ENCODE measurements at regions not wholly inside any gene's neighbourhood (a gene's known extent, or its start where the extent isn't known, plus 50 kb on each side); places are given as distances from the start of the nearest gene placed in this dataset.

DNA sequence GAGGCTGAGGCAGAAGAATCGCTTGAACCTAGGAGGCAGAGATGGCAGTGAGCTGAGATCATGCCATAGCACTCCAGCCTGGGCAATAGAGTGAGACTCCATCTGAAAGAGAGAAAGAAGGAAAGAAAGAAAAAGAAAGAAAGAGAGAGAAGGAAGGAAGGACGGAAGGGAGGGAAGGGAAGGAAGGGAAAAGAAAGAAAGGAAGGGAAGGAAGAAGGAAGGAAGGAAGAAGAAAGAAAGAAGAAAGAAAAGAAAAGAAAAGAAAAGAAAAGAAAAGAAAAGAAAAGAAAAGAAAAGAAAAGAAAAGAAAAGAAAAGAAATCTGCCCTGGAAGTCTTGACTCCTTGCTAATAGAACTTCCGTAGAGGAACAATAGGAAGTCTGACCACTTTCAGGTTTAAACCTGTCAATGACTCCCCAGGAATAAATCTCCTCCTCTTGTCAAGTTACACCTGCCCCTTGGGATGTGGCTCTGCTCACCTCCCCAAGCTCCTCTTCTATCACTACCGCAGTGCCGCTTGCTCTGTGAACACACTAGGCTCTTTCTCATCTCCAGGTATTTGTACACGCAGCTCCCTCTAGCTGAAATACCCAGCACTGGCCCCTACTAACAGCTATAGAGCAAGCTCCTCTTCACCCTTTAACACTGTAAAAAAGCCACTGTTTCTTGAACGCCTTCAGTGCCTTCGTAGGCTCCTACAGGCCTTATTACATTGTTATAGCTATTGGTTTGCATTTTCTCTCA lies 773.1 kb upstream of the TBX3 start:
- Histone ChIP-seq H3K4me1 (ENCODE audit: control insufficient read depth in 1 of 2, insufficient read depth in 2 of 2, low read depth in 1 of 2, low read length in 1 of 2) (peaks cover 5 to 31% of the 10 kb centered on the region in 2 experiments; a peak in 2 of 4 replicates), H3K9me3 (peaks cover 13% of the 10 kb centered on the region), H3K27me3 (ENCODE audit: insufficient read depth) (no peaks in the 10 kb centered on the region), H3F3A (replicated peaks; ENCODE audit: insufficient read depth) (peaks cover 9% of the 10 kb centered on the region), H3K36me3 (replicated peaks in 1 of 2; ENCODE audit: control insufficient read depth in 1 of 2, insufficient read depth in 2 of 2, low read length in 1 of 2) (no peaks in the 10 kb centered on the region), H3K9me2 (no peaks in the 10 kb centered on the region), H4K20me1 (ENCODE audit: insufficient read depth) (no peaks in the 10 kb centered on the region), H2AFZ (ENCODE audit: low read depth) (no peak overlapping the region), H3K9ac (no peak overlapping the region), H3K4me3 (ENCODE audit: low read depth in 2 of 2, low read length in 1 of 2) (no peak overlapping the region), H3K27ac (ENCODE audit: low read depth in 2 of 2, low read length in 1 of 2) (no peak overlapping the region; a peak in 1 of 4 replicates), H3K79me2 (ENCODE audit: insufficient read depth) (no peaks in the 10 kb centered on the region), H3K4me2 (no peak overlapping the region)
- ChIA-PET POLR2A (no interaction called here), CTCF (interaction anchor here (1.0 to 1.4 kb wide), 5 partner anchors 99 to 788 kb away, joined by 3 to 4 read pairs (median 3); partner anchors contain the start of gene TBX3)
- WGBS (ENCODE audit: low lambda C conversion rate) = 90% methylated on average over 8 of the region's 8 CpGs
- DNase-seq = no peak
- TF ChIP-seq RCOR1 (IDR thresholded peaks at IDR 0.05; ENCODE audit: low read length) (no peak), RFX5 (IDR thresholded peaks at IDR 0.05; ENCODE audit: low read length) (no peak), SMC3 (IDR thresholded peaks at IDR 0.05; ENCODE audit: low read depth, low read length) (no peak), GABPA (IDR thresholded peaks at IDR 0.05; ENCODE audit: low read depth) (no peak), EZH2phosphoT487 (IDR thresholded peaks at IDR 0.05; ENCODE audit: borderline replicate concordance, low read depth) (no peak), CHD2 (IDR thresholded peaks at IDR 0.05; ENCODE audit: low read length, partially characterized antibody) (no peak), NRF1 (IDR thresholded peaks at IDR 0.05; ENCODE audit: low read depth, low read length) (no peak), FOXJ3 (CRISPR knock-in tag; IDR thresholded peaks at IDR 0.05) (no peak)

DNA sequence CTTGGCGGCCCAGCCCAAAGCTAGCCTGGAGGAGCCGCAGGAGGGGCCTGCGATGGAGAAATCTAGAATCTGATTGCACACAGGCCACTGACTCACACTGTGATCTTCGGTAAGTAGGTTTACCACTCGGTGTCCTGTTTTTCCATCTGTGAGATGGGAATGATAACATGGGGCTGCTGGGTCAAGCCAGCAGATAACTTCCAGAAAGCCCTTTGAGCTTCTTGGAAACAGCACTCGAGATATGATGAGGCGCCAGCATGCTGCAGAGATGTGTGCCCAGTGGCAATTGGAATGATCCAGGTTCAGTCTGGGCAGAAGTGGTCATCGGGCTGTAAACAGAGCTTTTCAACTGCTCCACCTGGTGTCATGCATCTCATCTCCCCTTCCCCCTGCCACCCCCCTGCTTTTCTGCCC lies 771.3 kb upstream of the TBX3 start:
- Histone ChIP-seq H3K36me3 (replicated peaks in 1 of 2; ENCODE audit: control insufficient read depth in 1 of 2, insufficient read depth in 2 of 2, low read length in 1 of 2) (no peaks in the 10 kb centered on the region), H3K9me2 (no peaks in the 10 kb centered on the region), H3K4me3 (ENCODE audit: low read depth in 2 of 2, low read length in 1 of 2) (no peak overlapping the region), H3K9me3 (no peaks in the 10 kb centered on the region), H3K27me3 (ENCODE audit: insufficient read depth) (no peaks in the 10 kb centered on the region), H3K4me1 (ENCODE audit: control insufficient read depth in 1 of 2, insufficient read depth in 2 of 2, low read depth in 1 of 2, low read length in 1 of 2) (peaks cover 5 to 44% of the 10 kb centered on the region in 2 experiments; a peak in 2 of 4 replicates), H3K4me2 (0 out of 2 replicates have a peak overlapping the region, but pooled peaks have one; percentile 7), H3F3A (replicated peaks; ENCODE audit: insufficient read depth) (peaks cover 6% of the 10 kb centered on the region), H4K20me1 (ENCODE audit: insufficient read depth) (no peaks in the 10 kb centered on the region), H3K9ac (no peak overlapping the region), H3K27ac (ENCODE audit: low read depth in 2 of 2, low read length in 1 of 2) (peak overlapping the region in 1 of 2 experiments; percentile 96; a peak in 1 of 4 replicates), H2AFZ (ENCODE audit: low read depth) (peak overlapping the region; percentile 23; the same call in 1 of the 2 replicates), H3K79me2 (ENCODE audit: insufficient read depth) (no peaks in the 10 kb centered on the region)
- peak; percentile 78 for DNase-seq
- ChIA-PET CTCF (interaction anchor here (0.6 to 2.6 kb wide), 21 partner anchors 12 to 787 kb away, joined by 3 to 30 read pairs (median 4); partner anchors contain the start of gene TBX3), POLR2A (interaction anchor here (0.6 to 2.1 kb wide), 9 partner anchors 114 to 786 kb away, joined by 3 to 25 read pairs (median 5); partner anchors contain the start of gene TBX3)
- 47% methylated on average over 8 of the region's 8 CpGs for WGBS (ENCODE audit: low lambda C conversion rate)
- TF ChIP-seq YY1 (IDR thresholded peaks at IDR 0.05; ENCODE audit: low read depth) = no peak
- TF ChIP-seq JUND (IDR thresholded peaks at IDR 0.05) = 0 out of 2 replicates have a peak, but pooled peaks have one; percentile 22
- peak; percentile 97 for TF ChIP-seq FOXJ3 (CRISPR knock-in tag; IDR thresholded peaks at IDR 0.05)
- peak; percentile 89; the same call in 1 of the 2 replicates for TF ChIP-seq POLR2AphosphoS5 (IDR thresholded peaks at IDR 0.05; ENCODE audit: low read depth, low read length)
- peak; percentile 92 for TF ChIP-seq TCF12 (IDR thresholded peaks at IDR 0.05)
- TF ChIP-seq TAF1 (IDR thresholded peaks at IDR 0.05; ENCODE audit: borderline replicate concordance, low read depth, low read length) = no peak
- TF ChIP-seq FOXM1 (IDR thresholded peaks at IDR 0.05; ENCODE audit: low read depth) = no peak
- peak; percentile 77 for TF ChIP-seq TEAD4 (IDR thresholded peaks at IDR 0.05; ENCODE audit: borderline replicate concordance, insufficient read depth)
- no peak for TF ChIP-seq FOSL2 (IDR thresholded peaks at IDR 0.05; ENCODE audit: borderline replicate concordance, low read depth)
- TF ChIP-seq, protein P1, sequence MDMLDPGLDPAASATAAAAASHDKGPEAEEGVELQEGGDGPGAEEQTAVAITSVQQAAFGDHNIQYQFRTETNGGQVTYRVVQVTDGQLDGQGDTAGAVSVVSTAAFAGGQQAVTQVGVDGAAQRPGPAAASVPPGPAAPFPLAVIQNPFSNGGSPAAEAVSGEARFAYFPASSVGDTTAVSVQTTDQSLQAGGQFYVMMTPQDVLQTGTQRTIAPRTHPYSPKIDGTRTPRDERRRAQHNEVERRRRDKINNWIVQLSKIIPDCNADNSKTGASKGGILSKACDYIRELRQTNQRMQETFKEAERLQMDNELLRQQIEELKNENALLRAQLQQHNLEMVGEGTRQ (IDR thresholded peaks at IDR 0.05; ENCODE audit: borderline replicate concordance, low read depth, low read length) = no peak
- TF ChIP-seq, protein P2, sequence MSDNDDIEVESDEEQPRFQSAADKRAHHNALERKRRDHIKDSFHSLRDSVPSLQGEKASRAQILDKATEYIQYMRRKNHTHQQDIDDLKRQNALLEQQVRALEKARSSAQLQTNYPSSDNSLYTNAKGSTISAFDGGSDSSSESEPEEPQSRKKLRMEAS (IDR thresholded peaks at IDR 0.05; ENCODE audit: low read depth) = peak; percentile 30; the same call in 1 of the 2 replicates
- 0 out of 2 replicates have a peak, but pooled peaks have one; percentile 69 for TF ChIP-seq MXI1 (IDR thresholded peaks at IDR 0.05; ENCODE audit: low read depth, low read length)
- no peak for TF ChIP-seq RFX5 (IDR thresholded peaks at IDR 0.05; ENCODE audit: low read length)
- no peak for TF ChIP-seq NRF1 (IDR thresholded peaks at IDR 0.05; ENCODE audit: low read depth, low read length)
- peak; percentile 56; the same call in 1 of the 2 replicates for TF ChIP-seq NFIC (IDR thresholded peaks at IDR 0.05; ENCODE audit: borderline replicate concordance)
- TF ChIP-seq CHD2 (IDR thresholded peaks at IDR 0.05; ENCODE audit: low read length, partially characterized antibody) = peak; percentile 63
- TF ChIP-seq, protein P3, sequence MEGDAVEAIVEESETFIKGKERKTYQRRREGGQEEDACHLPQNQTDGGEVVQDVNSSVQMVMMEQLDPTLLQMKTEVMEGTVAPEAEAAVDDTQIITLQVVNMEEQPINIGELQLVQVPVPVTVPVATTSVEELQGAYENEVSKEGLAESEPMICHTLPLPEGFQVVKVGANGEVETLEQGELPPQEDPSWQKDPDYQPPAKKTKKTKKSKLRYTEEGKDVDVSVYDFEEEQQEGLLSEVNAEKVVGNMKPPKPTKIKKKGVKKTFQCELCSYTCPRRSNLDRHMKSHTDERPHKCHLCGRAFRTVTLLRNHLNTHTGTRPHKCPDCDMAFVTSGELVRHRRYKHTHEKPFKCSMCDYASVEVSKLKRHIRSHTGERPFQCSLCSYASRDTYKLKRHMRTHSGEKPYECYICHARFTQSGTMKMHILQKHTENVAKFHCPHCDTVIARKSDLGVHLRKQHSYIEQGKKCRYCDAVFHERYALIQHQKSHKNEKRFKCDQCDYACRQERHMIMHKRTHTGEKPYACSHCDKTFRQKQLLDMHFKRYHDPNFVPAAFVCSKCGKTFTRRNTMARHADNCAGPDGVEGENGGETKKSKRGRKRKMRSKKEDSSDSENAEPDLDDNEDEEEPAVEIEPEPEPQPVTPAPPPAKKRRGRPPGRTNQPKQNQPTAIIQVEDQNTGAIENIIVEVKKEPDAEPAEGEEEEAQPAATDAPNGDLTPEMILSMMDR (IDR thresholded peaks at IDR 0.05) = no peak
- TF ChIP-seq RAD21 (IDR thresholded peaks at IDR 0.05; ENCODE audit: low read length) = peak; percentile 62
- TF ChIP-seq EZH2phosphoT487 (IDR thresholded peaks at IDR 0.05; ENCODE audit: borderline replicate concordance, low read depth) = no peak
- no peak for TF ChIP-seq SIN3A (IDR thresholded peaks at IDR 0.05; ENCODE audit: borderline replicate concordance, low read depth, low read length)
- no peak for TF ChIP-seq ELF1 (IDR thresholded peaks at IDR 0.05)
- peak; percentile 81 to 99; a peak in 3 of 4 replicates for TF ChIP-seq EP300 (IDR thresholded peaks at IDR 0.05; ENCODE audit: borderline replicate concordance in 1 of 2, low read depth in 1 of 2, low read length in 1 of 2)
- peak; percentile 98 for TF ChIP-seq RCOR1 (IDR thresholded peaks at IDR 0.05; ENCODE audit: low read length)

All from SK-N-SH (cell line).